Transverse colon (tissue), 3 donors: ENCODE measurements at regions not wholly inside any gene's neighbourhood (a gene's known extent, or its start where the extent isn't known, plus 50 kb on each side); places are given as distances from the start of the nearest gene placed in this dataset.

ENCODE experiments used
- CTCF ChIP-seq, 5 experiments: fragments of 200-600 bp in 3 of 5; fragments of 450-650 bp in 2 of 5; sonication (generic) in 3 of 5; IDR thresholded peaks; 1 replicate in 2 of 5; 2 replicates in 3 of 5; pipeline ENCODE4 v1.5.1; 2016 to 2017; ENCODE audit warnings: antibody characterized with exemption in 5 of 5, inconsistent platforms in 3 of 5, mild to moderate bottlenecking in 2 of 5, moderate library complexity in 1 of 5
- EP300 ChIP-seq: sonication (generic); formaldehyde crosslinking; IDR thresholded peaks from one replicate; pipeline ENCODE4 v1.6.1; 2017; ENCODE audit warnings: antibody characterized with exemption, low read depth
- POLR2A ChIP-seq: fragments of 450-650 bp; IDR thresholded peaks from one replicate; pipeline ENCODE4 v1.6.1; 2016; ENCODE audit warnings: antibody characterized with exemption, mild to moderate bottlenecking, moderate library complexity

- TF ChIP-seq CTCF (IDR thresholded peaks at IDR 0.05), result no peak
- no peak for TF ChIP-seq EP300
- TF ChIP-seq POLR2A, result no peak
Measured at GRCh38 chr13:53214433-53214832, 185.8 kb downstream of the OLFM4 start.
